ENCODE measurements at regions not wholly inside any gene's neighbourhood (a gene's known extent, or its start where the extent isn't known, plus 50 kb on each side); places are given as distances from the start of the nearest gene placed in this dataset.

DNA sequence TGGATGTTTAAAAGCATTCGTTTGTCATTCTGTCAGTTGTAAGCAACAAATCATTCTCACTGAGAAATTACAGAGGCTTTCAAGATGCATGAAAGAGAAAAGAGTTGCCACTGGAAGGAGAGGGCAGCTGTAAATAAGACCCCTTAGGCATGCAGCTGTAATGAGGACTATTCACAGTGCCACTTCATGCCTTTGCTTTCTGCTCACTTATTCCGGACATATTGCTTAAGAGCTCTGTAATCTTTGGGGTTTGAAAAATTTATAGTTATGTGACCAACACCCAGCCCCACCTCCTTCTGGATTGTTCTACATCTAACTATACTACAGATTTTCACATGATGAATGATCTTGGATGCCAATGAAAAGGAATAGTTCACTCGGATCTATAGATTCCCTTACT lies 194.8 kb upstream of the DCN start:
- no peak for DNase-seq
- no peaks in the 10 kb centered on the region for H3K36me3 ChIP-seq
- WGBS, 4 donors = 78 to 88% (median 80%) methylated on average over 3 of the region's 3 CpGs

DNA sequence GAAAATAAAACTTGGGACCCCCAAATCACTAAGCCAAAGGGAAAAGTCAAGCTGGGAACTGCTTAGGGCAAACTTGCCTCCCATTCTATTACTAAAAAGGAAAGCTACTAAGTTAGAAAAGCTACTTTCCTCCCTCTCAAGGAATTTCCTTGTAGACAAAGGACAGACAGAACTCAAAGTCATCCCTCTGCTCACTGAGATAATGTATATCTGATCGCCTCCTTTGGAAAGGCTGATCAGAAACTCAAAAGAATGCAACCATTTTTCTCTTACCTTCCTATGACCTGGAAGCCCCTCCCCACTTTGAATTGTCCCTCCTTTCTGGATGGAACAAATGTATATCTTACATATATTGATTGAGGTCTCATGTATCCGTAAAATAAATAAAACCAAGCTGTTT lies 190.5 kb upstream of the DCN start:
- Histone ChIP-seq H3K4me1 (no peaks in the 10 kb centered on the region), H3K27ac (no peak overlapping the region), H3K36me3 (no peaks in the 10 kb centered on the region), H3K4me3 (no peak overlapping the region), H3K27me3 (no peaks in the 10 kb centered on the region), H3K9me3 (no peaks in the 10 kb centered on the region)
- TF ChIP-seq POLR2A (IDR thresholded peaks at IDR 0.05) (no peak), CTCF (IDR thresholded peaks at IDR 0.05) (no peak)
- ATAC-seq = no peak
- DNase-seq = no peak
- 85 to 95% (median 93%) methylated on average over 2 of the region's 2 CpGs for WGBS, 4 donors
- intact Hi-C loops (cut with DNase I) = loop anchor here in 1 of 10 donors (10.0 kb wide), 1 partner anchor 1202 kb away; no protein-coding TSS in a partner anchor

More for the DNA sequence above, 194.8 kb upstream of the DCN start:
- Histone ChIP-seq H3K27me3 (no peaks in the 10 kb centered on the region), H3K4me3 (no peak overlapping the region), H3K27ac (no peak overlapping the region), H3K9me3 (no peaks in the 10 kb centered on the region), H3K4me1 (peaks cover 0 to 6% (median 0%) of the 10 kb centered on the region in 12 donors)
- intact Hi-C loops (cut with DNase I) = loop anchor here in 1 of 10 donors (10.0 kb wide), 1 partner anchor 1197 kb away; no protein-coding TSS in a partner anchor
- no peak for ATAC-seq
- no peak for TF ChIP-seq POLR2A (IDR thresholded peaks at IDR 0.05)
- no peak for TF ChIP-seq CTCF (IDR thresholded peaks at IDR 0.05)

DNA sequence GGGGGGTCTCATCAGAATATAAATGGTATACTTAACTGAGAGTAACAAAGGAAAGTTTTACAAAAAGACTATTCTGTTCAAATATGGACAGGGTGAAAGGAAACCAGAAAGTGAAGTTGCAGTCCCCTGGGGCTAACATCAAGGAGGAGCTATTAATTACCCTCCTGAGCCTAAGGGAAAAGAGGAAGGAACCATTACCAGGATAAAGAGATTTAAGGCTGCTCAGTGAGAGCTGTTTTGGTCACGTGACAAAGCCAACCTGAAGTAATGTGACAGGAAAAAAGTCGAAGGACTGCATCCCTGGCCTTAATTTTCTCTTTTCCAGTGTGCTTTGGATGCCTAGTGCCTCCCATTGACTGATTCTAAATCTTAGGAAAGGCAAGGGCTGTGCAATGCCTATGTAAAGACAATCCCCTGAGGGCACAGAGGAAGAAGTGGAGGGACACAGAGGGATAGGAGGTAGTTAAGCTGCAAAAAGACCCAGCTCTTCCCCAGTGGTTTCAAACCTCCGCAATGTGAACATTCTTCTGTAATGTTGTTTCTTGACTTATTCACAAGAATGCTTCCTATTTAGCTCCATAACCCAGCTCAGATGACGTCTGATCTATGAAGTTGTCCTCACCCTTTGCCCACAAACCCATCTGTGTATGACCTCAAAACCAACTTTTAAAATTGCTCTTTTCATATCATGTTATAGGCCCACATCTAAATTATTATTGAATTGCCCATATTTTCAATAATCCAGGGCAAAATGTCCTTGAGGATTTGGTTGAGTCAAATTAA lies 187.7 kb upstream of the DCN start:
- WGBS, 4 donors = 68 to 78% (median 76%) methylated on average over 4 of the region's 4 CpGs
- DNase-seq = no peak
- no peak for TF ChIP-seq POLR2A (IDR thresholded peaks at IDR 0.05)
- no peak for TF ChIP-seq CTCF (IDR thresholded peaks at IDR 0.05)
- Histone ChIP-seq H3K4me1 (no peaks in the 10 kb centered on the region), H3K27ac (no peak overlapping the region), H3K9me3 (no peaks in the 10 kb centered on the region), H3K4me3 (no peak overlapping the region), H3K36me3 (no peaks in the 10 kb centered on the region), H3K27me3 (no peaks in the 10 kb centered on the region)
- intact Hi-C loops (cut with DNase I) = loop anchor here in 1 of 10 donors (10.0 kb wide), 1 partner anchor 1205 kb away; no protein-coding TSS in a partner anchor
- no peak for ATAC-seq

DNA sequence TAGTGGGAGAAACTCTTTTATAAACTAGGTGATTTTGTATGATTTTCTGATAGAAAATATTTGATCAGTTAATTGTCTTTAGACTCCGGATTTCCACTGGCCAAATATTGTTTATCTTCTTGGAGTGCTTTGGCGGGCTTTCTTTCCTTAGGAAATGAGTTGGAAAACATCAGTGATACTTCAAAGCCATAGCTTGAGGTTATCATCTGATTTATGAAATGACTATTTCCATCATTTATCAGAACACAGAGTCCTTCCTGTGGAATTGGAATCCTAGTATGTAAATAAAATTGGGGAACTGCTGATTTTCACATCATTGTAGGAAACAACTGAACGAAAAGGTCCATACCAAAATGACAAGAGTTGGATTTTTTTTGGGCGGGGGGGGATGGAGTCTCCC lies 186.0 kb upstream of the DCN start:
- ATAC-seq (no peak), DNase-seq (no peak)
- WGBS, 4 donors = 67 to 85% (median 79%) methylated on average over 4 of the region's 4 CpGs
- Histone ChIP-seq H3K4me1 (no peaks in the 10 kb centered on the region), H3K27ac (no peak overlapping the region), H3K27me3 (no peaks in the 10 kb centered on the region), H3K9me3 (no peaks in the 10 kb centered on the region), H3K4me3 (no peak overlapping the region), H3K36me3 (no peaks in the 10 kb centered on the region)
- intact Hi-C loops (cut with DNase I) = loop anchor here in 1 of 10 donors (10.0 kb wide), 1 partner anchor 1276 kb away; no protein-coding TSS in a partner anchor
- TF ChIP-seq POLR2A (IDR thresholded peaks at IDR 0.05) = no peak
- no peak for TF ChIP-seq CTCF (IDR thresholded peaks at IDR 0.05)

Data from heart left ventricle (tissue), 16 donors.